ENCODE measurements at regions not wholly inside any gene's neighbourhood (a gene's known extent, or its start where the extent isn't known, plus 50 kb on each side); places are given as distances from the start of the nearest gene placed in this dataset.

DNA sequence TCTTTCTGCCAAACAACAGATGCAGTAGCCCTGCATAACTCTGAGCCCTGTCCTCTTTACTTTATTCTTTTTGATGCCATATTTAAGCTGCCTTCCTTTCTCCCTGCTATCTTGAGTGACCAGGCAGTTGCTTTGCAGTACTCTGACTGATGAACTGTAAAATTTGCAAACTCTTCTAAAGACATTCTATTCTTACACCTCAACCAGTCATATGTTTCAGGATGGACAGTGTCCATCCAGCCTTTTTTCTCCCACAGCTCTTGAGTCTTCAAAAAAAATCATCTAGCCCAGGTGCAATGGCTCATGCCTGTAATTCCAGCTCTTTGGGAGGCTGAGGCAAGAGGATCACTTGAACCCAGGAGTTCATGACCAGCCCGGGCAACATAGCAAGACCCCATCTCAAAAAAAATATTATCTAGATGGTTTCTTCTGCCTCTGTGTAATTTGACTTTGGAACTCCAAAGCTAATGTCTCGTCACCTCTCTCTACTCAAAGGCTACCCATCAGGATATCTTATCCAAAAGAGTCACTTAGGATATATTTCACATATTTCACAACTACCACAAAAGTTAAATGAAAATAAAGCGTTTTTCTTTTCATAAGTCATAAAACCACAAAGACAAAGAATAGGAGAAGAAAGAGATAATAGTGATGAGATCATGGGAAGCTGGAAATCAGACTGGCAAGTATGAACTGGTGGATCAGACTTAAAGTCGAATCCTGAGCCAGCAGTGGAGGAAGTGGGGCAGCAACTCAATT is 54.6 kb upstream of the IPO9 start:
- no peak for DNase-seq

GRCh38 chr1:201774983-201775344 is 54.0 kb upstream of the IPO9 start:
- DNase-seq = no peak

DNA sequence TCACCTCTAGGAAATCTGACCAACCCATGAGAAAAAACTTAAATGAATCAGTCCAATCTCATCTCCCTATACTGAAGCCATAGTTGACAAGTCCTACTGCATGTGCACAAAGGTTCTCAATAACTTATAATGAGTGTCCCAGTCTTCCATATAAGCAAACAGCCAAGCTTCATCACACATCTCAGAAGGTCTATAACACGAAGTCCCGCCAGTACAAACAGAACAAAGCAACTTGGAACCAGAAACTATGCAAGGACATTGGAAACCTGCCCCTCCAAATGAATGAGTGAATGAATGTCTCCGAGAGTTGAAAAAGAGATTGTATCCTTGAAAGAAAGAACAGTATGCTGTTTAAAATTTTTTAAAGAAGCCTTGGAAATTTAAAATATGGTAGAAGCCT is 53.6 kb upstream of the IPO9 start:
- no peak for DNase-seq

DNA sequence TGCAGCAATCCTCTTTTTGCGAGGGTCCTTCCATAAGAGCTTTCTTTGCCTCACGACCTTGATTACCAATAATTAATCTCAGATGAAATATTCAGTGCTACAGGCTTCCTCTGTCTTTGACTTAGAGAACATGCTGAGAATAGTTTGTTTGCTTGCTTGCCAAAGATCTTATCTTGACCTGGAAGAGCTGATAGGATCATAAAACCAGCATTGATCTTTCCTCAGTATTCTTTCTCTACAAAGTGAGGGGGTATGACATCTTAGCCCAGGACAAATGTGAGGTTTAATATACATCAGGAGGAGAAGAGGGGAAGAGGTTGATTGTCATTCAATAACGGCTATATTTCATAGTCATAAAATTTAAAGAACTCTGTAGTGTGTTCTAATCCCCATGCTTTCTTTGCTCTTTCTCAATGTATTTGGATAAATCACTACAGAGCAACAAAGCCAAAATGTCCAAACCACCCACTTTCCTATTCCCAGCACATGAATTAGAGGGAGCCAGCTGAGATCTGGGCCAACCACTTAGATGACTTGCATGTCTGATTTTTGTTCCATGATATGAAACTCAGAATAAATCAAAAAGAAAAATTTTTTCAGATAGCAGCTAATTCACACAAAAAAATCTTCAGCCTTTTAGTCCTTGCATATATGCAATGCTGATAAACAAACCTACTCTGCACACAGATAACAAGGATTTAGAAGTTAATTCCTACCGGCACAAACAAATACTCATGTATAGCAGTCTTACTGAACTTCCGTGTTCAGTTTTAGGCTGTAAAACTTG is 50.5 kb upstream of the IPO9 start:
- DNase-seq = no peak
